Neural progenitor cell (in vitro differentiated cells): ENCODE measurements at regions not wholly inside any gene's neighbourhood (a gene's known extent, or its start where the extent isn't known, plus 50 kb on each side); places are given as distances from the start of the nearest gene placed in this dataset.

Source experiments
- EZH2 ChIP-seq: fragments of 200-600 bp; sonication (generic); IDR thresholded peaks from 2 replicates; pipeline ENCODE4 v1.6.1; 2017; ENCODE audit warnings: antibody characterized with exemption, mild to moderate bottlenecking, moderate library complexity
- TF ChIP-seq, protein P1 (sequence below): fragments of 200-600 bp; sonication (generic); IDR thresholded peaks from 2 replicates; pipeline ENCODE4 v1.5.1; 2017; ENCODE audit warnings: antibody characterized with exemption, mild to moderate bottlenecking

DNA sequence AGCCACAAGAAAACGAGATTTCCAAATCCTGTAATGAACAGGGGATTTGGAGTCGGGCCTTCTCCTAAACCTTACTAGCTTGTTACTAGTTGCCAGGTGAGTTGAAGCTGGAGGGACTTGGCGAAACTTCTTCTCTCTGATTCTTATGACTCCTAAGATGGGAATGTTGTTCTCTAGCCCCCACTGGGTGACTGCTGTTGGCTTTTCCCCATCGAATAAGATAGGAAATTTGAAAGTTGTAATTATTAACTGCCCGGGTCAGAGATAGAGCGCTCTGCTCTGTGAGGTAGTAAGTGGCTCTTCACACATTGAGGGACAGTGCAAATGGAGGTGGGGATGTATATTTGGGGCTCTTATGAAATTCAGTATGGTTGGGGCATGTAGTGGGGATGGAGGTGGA, 111.2 kb upstream of the MBNL2 start:
- no peak for TF ChIP-seq EZH2
- TF ChIP-seq, protein P1, sequence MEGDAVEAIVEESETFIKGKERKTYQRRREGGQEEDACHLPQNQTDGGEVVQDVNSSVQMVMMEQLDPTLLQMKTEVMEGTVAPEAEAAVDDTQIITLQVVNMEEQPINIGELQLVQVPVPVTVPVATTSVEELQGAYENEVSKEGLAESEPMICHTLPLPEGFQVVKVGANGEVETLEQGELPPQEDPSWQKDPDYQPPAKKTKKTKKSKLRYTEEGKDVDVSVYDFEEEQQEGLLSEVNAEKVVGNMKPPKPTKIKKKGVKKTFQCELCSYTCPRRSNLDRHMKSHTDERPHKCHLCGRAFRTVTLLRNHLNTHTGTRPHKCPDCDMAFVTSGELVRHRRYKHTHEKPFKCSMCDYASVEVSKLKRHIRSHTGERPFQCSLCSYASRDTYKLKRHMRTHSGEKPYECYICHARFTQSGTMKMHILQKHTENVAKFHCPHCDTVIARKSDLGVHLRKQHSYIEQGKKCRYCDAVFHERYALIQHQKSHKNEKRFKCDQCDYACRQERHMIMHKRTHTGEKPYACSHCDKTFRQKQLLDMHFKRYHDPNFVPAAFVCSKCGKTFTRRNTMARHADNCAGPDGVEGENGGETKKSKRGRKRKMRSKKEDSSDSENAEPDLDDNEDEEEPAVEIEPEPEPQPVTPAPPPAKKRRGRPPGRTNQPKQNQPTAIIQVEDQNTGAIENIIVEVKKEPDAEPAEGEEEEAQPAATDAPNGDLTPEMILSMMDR: no peak
